ENCODE measurements at regions not wholly inside any gene's neighbourhood (a gene's known extent, or its start where the extent isn't known, plus 50 kb on each side); places are given as distances from the start of the nearest gene placed in this dataset.

DNA sequence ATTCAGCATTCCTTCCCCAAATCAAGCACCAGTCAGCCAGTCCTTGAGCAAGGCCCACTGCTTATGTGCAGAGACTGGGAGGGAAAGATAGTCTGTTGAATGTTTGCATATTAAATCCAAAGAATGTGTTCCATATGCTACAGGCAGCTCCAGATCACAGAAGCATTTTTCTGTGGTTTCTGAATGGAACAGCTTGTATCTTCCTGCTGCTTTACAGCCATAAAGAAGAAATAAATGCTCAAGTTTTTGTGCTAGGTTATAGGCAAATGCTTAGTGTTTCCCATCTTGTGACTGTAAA lies 310.3 kb downstream of the TRIM36 start:
- no peak for TF ChIP-seq POLR2A (IDR thresholded peaks at IDR 0.05)
- TF ChIP-seq, protein P1, sequence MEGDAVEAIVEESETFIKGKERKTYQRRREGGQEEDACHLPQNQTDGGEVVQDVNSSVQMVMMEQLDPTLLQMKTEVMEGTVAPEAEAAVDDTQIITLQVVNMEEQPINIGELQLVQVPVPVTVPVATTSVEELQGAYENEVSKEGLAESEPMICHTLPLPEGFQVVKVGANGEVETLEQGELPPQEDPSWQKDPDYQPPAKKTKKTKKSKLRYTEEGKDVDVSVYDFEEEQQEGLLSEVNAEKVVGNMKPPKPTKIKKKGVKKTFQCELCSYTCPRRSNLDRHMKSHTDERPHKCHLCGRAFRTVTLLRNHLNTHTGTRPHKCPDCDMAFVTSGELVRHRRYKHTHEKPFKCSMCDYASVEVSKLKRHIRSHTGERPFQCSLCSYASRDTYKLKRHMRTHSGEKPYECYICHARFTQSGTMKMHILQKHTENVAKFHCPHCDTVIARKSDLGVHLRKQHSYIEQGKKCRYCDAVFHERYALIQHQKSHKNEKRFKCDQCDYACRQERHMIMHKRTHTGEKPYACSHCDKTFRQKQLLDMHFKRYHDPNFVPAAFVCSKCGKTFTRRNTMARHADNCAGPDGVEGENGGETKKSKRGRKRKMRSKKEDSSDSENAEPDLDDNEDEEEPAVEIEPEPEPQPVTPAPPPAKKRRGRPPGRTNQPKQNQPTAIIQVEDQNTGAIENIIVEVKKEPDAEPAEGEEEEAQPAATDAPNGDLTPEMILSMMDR (IDR thresholded peaks at IDR 0.05), result no peak
